Fibroblast of lung (primary cell): ENCODE measurements at regions not wholly inside any gene's neighbourhood (a gene's known extent, or its start where the extent isn't known, plus 50 kb on each side); places are given as distances from the start of the nearest gene placed in this dataset.

Experiments used
- DNase-seq, 2 donors: peaks; one replicate each; pipeline versions ENCODE4 v3.0.0 to v3.0.0-alpha.2; 2010; ENCODE audit warnings: low read depth in 2 of 2
- H2AFZ ChIP-seq: 2 replicates; pipeline ENCODE4 v1.5.1; 2012; ENCODE audit warnings: low read length, control low read depth, inconsistent platforms
- H3K27ac ChIP-seq: 2 replicates; pipeline ENCODE4 v1.5.1; 2011; ENCODE audit warnings: low read length, control low read depth; ENCODE audit not compliant: insufficient read depth
- H3K27me3 ChIP-seq: 2 replicates; pipeline ENCODE4 v1.5.1; 2011; ENCODE audit warnings: mild to moderate bottlenecking, low read length; ENCODE audit not compliant: control insufficient read depth, insufficient read depth
- H3K36me3 ChIP-seq: 2 replicates; pipeline ENCODE4 v1.5.1; 2011; ENCODE audit warnings: low read length; ENCODE audit not compliant: control insufficient read depth, insufficient read depth
- H3K4me1 ChIP-seq: 2 replicates; pipeline ENCODE4 v1.5.1; 2011; ENCODE audit warnings: low read length; ENCODE audit not compliant: control insufficient read depth, insufficient read depth; ENCODE audit errors: extremely low read depth
- H3K4me2 ChIP-seq: 2 replicates; pipeline ENCODE4 v1.5.1; 2011; ENCODE audit warnings: low read length, control low read depth; ENCODE audit not compliant: insufficient read depth; ENCODE audit errors: extremely low read depth
- H3K4me3 ChIP-seq, 4 experiments: fragments of 200-600 bp in 1 of 4; sonication (generic) in 1 of 4; replicated peaks in 1 of 4; 2 replicates each; pipeline ENCODE4 v1.5.1; 2011 to 2016; ENCODE audit warnings: low read length in 4 of 4, low read depth in 3 of 4, mild to moderate bottlenecking in 3 of 4, control low read depth in 2 of 4, inconsistent platforms in 1 of 4, mixed read lengths in 1 of 4; ENCODE audit not compliant: insufficient read depth in 1 of 4; ENCODE audit errors: control extremely low read depth in 1 of 4
- H3K79me2 ChIP-seq: 2 replicates; pipeline ENCODE4 v1.5.1; 2012; ENCODE audit warnings: mild to moderate bottlenecking, low read length, inconsistent platforms; ENCODE audit not compliant: control insufficient read depth, insufficient read depth
- H3K9ac ChIP-seq: 2 replicates; pipeline ENCODE4 v1.5.1; 2011; ENCODE audit warnings: mild to moderate bottlenecking, low read length, control low read depth; ENCODE audit not compliant: insufficient read depth
- H3K9me3 ChIP-seq: 2 replicates; pipeline ENCODE4 v1.5.1; 2012; ENCODE audit warnings: low read depth, low read length; ENCODE audit not compliant: control insufficient read depth, insufficient read depth
- H4K20me1 ChIP-seq: 2 replicates; pipeline ENCODE4 v1.5.1; 2011; ENCODE audit warnings: low read length; ENCODE audit not compliant: control insufficient read depth, insufficient read depth; ENCODE audit errors: extremely low read depth
- CTCF ChIP-seq, 2 donors: IDR thresholded peaks in 1 of 2; conservative IDR thresholded peaks in 1 of 2; 1 replicate in 1 of 2; 2 replicates in 1 of 2; pipeline ENCODE4 v1.5.1; 2011 to 2012; ENCODE audit warnings: low read length in 2 of 2, control low read depth in 1 of 2, inconsistent platforms in 1 of 2, low read depth in 1 of 2, mild to moderate bottlenecking in 1 of 2
- EZH2 ChIP-seq: IDR thresholded peaks from 2 replicates; pipeline ENCODE4 v1.5.1; 2012; ENCODE audit warnings: low read length, control low read depth, mild to moderate bottlenecking; ENCODE audit errors: missing control alignments

GRCh38 chr21:34313116-34313515, 50.7 kb upstream of the KCNE2 start:
- H3K79me2 ChIP-seq, result no peaks in the 10 kb centered on the region
- no peaks in the 10 kb centered on the region for H3K9me3 ChIP-seq
- no peaks in the 10 kb centered on the region for H3K4me1 ChIP-seq
- H3K4me3 ChIP-seq, result no peak overlapping the region
- H3K4me2 ChIP-seq, result no peak overlapping the region
- peak in 1 of 2 donors; percentile 28 for DNase-seq
- no peaks in the 10 kb centered on the region for H4K20me1 ChIP-seq
- H3K27me3 ChIP-seq, result no peaks in the 10 kb centered on the region
- TF ChIP-seq EZH2, result no peak
- no peak for TF ChIP-seq CTCF (conservative IDR thresholded peaks at IDR 0.05 in 1 of 2, IDR thresholded peaks at IDR 0.05 in 1 of 2; ENCODE audit: low read depth in 1 of 2, low read length in 2 of 2)
- no peak overlapping the region for H3K9ac ChIP-seq
- no peak overlapping the region for H3K27ac ChIP-seq
- H2AFZ ChIP-seq, result no peak overlapping the region
- H3K36me3 ChIP-seq, result no peaks in the 10 kb centered on the region
